Amygdala (tissue), 56 donors: ENCODE measurements at regions not wholly inside any gene's neighbourhood (a gene's known extent, or its start where the extent isn't known, plus 50 kb on each side); places are given as distances from the start of the nearest gene placed in this dataset.
A peak's percentile ranks its signal among the peaks of the same experiment; 100 is the strongest.

Experiments
- DNase-seq, 56 donors: peaks; one replicate each; lab custom pipeline; 2025; lab: John Stamatoyannopoulos, UW

DNA sequence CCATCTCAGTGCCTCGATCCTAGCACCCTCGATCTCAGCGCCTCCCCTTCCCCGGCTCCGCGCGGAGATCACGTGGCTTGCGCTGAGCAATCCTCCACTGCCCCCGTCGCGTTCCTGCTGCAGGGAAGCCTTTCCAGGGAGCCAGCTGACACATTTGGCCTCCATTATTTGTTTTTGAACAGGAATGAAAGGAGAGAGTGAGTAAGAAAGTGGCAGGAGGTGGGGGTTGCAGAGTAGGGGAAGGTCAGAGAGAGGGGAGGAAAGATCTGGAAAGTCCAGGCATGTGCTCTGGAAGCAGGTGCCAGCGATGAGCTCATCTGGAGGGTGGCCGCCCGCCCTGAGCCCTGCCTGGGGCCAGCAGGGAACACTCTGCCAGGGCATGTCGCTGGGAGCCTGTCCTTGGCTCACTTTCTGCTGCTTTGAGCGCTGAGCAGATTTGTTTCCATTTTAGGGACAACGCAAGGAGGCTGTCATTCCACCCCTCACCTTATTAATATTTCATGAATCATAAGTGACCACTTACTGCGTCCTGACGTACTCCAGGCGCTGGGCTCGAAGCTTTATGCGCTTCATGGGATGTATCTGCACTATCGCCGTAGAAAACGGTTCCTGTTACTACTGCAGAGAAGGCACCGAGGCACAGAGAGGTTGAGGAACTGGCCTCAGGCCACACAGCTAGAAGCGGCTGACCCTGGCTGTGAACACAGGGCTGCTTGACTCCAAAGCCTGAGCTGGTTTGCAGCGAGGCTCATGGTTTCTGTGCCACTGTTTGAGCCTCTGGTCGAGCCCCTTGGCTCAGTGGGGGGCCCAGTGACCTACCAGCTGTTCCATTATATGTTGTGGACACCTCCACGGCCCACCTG is 283.1 kb downstream of the SEC14L1 start:
- DNase-seq: peak in 48 of 56 donors; percentile 20 to 88 (median 66)

DNA sequence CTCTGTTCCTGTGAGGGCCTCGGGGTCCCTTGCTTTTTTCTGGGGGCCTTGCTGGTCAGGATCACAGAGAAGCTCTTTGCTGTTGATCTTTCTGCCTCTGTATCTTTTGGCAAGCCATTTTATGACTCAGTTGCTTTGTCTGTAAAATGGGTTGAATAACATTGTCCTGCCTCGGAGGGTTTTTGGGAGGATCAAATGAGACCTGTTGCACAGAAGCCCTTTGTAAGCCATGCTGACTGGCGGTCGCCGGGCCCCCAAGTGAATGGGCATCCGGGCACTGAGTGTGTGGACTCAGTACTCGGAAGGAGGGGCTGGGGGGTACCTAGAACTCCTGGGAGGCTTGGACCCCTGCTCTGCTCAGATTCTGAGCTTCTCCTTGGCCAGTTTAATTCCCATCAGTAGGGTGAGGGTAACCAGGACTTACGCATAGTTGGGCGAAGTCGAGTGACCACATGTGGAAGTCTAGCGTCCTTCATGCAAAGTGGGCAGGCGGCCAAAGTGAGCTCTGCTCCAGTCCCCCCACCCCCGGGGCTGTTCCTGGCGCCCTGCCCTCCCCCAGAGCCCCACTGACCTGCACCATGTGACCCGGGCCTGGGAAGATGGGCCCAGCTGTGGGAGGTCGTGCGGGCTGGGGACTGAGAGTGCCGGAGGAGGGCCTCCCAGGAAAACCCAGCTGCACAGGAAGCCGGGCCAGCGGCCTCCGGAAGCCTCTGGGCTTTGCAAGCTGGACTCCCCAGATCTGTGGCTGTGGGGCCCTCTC is 284.0 kb downstream of the SEC14L1 start:
- peak in 49 of 56 donors; percentile 18 to 91 (median 60) for DNase-seq

- DNase-seq: peak in 1 of 56 donors; percentile 28
Observed at GRCh38 chr17:77425348-77425747, 284.6 kb downstream of the SEC14L1 start.

- DNase-seq: no peak
Observed at GRCh38 chr17:77425791-77426641, 285.2 kb downstream of the SEC14L1 start.

DNA sequence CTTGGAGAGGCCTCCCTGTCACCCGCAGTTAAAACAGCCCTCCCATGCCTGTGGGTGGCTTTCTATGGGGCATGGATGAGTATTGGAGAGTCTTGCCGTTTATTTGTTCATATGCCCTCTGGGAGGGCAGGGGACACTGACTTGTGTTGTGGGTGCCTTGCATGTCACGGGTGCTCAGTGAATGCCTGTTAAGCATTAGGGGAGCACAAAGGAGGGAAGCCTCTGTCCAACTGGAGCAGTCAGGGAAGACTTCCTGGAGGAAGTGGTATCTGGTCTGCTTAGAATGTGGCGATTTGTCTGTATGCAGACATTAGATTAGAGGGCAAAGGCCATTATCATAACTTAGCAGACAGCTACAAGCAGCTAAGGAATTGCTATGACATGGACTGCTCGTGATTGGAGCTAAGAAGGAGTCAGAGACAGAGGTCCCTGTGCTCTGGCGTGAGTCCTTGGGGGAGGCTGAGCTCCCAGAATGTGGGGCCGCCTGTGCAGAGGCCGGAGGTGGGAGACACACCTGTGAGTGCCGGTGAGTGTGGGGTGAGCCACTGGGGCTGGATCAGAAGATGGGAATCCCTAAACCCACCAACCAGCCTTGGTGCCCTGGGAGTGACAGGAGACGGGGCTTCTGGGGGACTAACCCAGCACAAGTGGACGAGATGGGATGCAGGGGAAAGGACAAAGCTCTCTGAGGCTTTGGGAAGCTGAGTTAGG is 286.1 kb downstream of the SEC14L1 start:
- DNase-seq: no peak

GRCh38 chr17:77427391-77427991 is 286.7 kb downstream of the SEC14L1 start:
- DNase-seq: peak in 12 of 56 donors; percentile 19 to 64 (median 40)

DNA sequence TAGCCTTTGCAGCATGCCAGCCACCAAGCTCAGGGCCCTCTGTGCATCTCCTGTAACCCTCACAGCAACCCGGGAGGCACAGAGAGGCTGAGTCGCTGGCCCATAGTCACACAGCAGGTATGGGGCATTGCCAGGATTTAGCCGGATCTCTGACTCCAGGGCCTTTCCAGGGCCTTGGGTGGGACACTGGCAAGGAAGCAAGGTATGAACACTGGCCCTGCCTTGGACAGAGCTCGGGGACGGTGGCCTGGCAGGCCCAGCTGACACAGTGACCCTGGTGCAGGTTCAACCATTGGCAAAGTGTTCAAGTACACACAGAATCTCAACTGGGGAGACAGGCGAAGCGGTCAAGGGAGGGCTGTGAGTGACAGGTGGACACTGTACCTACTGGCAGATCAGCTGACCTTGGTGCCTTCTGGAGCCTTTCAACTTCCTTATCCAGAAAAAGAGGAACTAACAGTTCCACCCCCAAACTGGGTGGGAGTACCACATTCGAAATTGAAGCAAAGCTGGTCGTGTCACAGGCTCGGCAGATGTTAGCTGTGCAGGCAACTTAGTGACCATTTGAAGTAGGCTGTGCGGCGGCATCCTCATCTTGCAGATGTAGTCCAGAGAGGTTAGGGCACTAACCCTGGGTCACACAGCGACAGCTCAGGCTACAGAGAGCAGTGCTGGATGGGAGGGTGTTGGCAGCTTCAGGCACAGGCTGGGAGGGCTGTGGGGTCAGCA is 287.4 kb downstream of the SEC14L1 start:
- peak in 7 of 56 donors; percentile 17 to 57 (median 27) for DNase-seq

DNA sequence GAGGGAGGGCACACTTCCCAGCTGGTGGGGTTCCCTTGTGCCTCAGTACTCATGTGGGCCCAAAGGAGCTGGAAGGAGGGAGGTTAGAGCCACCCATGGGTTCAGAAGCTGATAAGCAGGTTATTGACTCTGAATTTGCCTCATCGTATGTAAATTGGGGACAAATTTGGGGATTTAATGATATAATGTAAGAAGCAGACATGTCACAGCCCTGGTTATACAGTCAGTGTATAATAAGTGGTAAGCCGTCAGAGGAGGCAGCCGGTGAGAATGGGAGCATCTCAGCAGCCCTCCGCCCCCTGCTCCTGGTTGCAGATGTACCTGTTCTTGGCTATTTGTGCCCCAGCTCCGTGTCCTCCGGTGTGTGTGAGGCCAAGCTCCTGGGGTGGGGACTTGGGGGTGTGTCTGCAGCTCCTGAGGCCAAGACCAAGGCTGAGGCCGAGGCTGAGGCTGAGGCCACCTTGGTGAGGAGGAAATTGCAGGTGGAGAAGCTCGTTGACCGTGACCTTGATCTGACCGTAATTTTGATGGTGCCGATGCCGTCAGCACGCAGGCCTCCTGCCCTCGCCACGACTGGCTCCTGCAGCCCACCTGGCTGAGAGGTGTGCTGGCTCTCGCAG is 288.1 kb downstream of the SEC14L1 start:
- DNase-seq: no peak

DNA sequence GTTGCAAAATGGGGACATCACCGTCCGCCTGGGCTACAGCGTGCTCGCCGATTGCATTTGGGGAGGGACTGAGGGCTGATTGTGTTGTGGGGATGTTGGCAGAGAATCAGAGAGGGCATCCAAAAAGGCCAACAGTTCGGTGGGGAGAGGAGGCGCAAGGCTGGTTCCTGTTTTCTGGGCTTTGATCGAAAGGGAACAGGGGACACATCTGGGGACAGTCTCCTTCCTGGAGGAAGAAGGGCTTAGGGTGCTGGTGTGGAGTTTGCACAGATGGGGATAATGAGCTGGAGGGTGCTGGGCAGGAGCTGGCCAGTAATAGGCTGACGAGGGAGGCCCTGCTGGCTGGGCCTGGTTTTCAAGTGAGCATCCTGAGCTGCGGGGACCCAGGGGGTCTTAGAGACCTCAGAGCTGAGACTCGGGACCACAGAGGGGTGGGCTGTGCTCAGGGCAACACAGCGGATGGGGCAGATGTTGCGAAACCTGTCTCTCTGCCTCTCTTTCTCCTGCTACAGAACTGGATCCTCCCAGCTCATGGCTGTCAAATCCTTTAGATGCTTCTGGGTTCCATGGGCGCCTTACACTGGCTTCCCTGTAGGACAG is 288.7 kb downstream of the SEC14L1 start:
- DNase-seq: no peak

DNA sequence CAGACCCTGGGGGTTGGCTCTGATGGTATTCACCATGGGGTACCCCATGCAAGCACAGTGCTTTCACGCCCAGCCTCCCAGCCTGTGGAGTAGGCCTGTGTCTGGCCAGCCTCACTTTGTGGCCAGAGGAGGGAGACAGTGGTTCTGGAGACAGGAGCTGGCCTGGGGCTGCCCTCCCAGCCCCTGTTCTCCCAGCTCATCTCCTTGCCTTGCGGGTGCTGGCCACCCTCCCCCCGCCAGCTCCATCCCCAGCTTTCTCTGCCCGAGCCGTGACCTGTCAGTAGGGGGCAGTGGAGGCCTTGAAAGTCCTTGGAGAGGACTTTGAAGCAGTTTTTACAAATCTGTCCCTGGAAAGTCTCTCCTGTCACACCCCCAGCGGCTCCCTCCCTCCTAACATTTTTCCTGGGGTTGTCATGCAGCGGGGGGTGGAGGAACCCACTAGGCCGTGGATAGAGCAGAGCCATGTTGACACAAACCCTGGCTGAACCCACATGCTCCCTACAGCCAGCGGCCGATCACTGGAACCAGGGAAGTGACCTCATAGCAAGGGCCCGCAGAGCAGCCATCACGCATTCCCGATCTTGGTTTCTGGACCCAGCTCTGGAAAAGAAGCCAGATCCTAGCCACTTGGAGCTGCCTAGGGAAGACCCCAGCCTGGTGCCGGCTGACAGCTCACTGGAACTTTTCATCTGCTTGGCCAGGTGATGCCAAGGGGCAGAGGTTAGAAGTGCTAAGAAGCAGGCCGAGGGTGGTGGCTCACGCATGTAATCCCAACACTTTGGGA is 289.4 kb downstream of the SEC14L1 start:
- DNase-seq: peak in 52 of 56 donors; percentile 23 to 83 (median 64)

- DNase-seq: no peak
Observed at GRCh38 chr17:77432034-77432661, 291.4 kb downstream of the SEC14L1 start.

DNA sequence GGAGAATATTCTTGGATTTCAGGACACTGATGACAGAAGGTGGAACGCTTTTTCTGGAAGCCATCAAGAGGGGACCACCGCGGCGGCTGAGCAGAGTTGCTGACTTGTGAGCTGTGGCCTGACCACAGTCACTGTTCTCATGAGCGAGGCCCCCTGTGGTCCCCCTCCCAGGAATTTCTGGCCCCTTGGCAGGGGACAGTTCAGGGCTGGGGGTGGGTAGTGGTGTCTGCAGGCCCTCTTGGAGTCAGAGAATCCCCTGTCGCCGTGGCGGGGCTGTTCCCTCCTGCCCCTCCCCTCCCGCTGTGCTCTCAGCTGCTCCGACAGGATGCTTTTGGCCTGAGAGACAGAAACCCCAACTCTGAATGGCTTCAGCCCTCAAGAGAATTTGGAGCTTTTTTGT is 292.0 kb downstream of the SEC14L1 start:
- no peak for DNase-seq

- DNase-seq: no peak
Observed at GRCh38 chr17:77433385-77434135, 292.8 kb downstream of the SEC14L1 start.

GRCh38 chr17:77434136-77435114 is 293.7 kb downstream of the SEC14L1 start:
- no peak for DNase-seq
